Fibroblast of skin of scalp (primary cell): ENCODE measurements at regions not wholly inside any gene's neighbourhood (a gene's known extent, or its start where the extent isn't known, plus 50 kb on each side); places are given as distances from the start of the nearest gene placed in this dataset.

ENCODE experiments used
- DNase-seq: peaks from one replicate; pipeline ENCODE4 v3.0.0-alpha.2; 2013

- no peak for DNase-seq
Observed at GRCh38 chr2:79327460-79327859, 167.9 kb upstream of the REG3A start.

- no peak for DNase-seq
Observed at GRCh38 chr2:79320871-79321270, 161.3 kb upstream of the REG3A start.

- no peak for DNase-seq
Observed at GRCh38 chr2:79294994-79295393, 135.4 kb upstream of the REG3A start.

- no peak for DNase-seq
Observed at GRCh38 chr2:79292958-79293315, 133.4 kb upstream of the REG3A start.

- no peak for DNase-seq
Observed at GRCh38 chr2:79292239-79292957, 132.8 kb upstream of the REG3A start.

- DNase-seq = no peak
Observed at GRCh38 chr2:79275863-79276262, 116.3 kb upstream of the REG3A start.

- no peak for DNase-seq
Observed at GRCh38 chr2:79275197-79275596, 115.6 kb upstream of the REG3A start.

GRCh38 chr2:79272616-79273015, 113.1 kb upstream of the REG3A start:
- DNase-seq = no peak

GRCh38 chr2:79271456-79271855, 111.9 kb upstream of the REG3A start:
- no peak for DNase-seq

GRCh38 chr2:79260848-79261247, 101.3 kb upstream of the REG3A start:
- DNase-seq = no peak

- no peak for DNase-seq
Observed at GRCh38 chr2:79259959-79260358, 100.4 kb upstream of the REG3A start.

- DNase-seq = no peak
Observed at GRCh38 chr2:79259296-79259695, 99.7 kb upstream of the REG3A start.

- DNase-seq = no peak
Observed at GRCh38 chr2:79253243-79253774, 93.8 kb upstream of the REG3A start.

GRCh38 chr2:79250656-79251055, 91.1 kb upstream of the REG3A start:
- no peak for DNase-seq

GRCh38 chr2:79248776-79249175, 89.2 kb upstream of the REG3A start:
- no peak for DNase-seq

- no peak for DNase-seq
Observed at GRCh38 chr2:79235135-79235534, 75.6 kb upstream of the REG3A start.

GRCh38 chr2:79223539-79223938, 64.0 kb upstream of the REG3A start:
- no peak for DNase-seq

- peak; percentile 26 for DNase-seq
Observed at GRCh38 chr2:79219383-79219988, 59.9 kb upstream of the REG3A start.

- no peak for DNase-seq
Observed at GRCh38 chr2:79210274-79210917, 50.8 kb upstream of the REG3A start.
